Duodenal mucosa (tissue), 2 donors: ENCODE measurements at regions not wholly inside any gene's neighbourhood (a gene's known extent, or its start where the extent isn't known, plus 50 kb on each side); places are given as distances from the start of the nearest gene placed in this dataset.

ENCODE experiments used
- H3K27ac ChIP-seq: one replicate; pipeline ENCODE4 v1.7.0; 2013; ENCODE audit warnings: low read depth, low read length
- H3K27me3 ChIP-seq, 2 donors: one replicate each; pipeline ENCODE4 v1.7.0; 2013; ENCODE audit warnings: low read length in 2 of 2, control low read depth in 1 of 2; ENCODE audit not compliant: insufficient read depth in 2 of 2, control insufficient read depth in 1 of 2
- H3K36me3 ChIP-seq, 2 donors: one replicate each; pipeline ENCODE4 v1.7.0; 2013; ENCODE audit warnings: low read length in 2 of 2, control low read depth in 1 of 2; ENCODE audit not compliant: insufficient read depth in 2 of 2, control insufficient read depth in 1 of 2
- H3K4me1 ChIP-seq, 2 donors: one replicate each; pipeline ENCODE4 v1.7.0; 2013; ENCODE audit warnings: low read length in 2 of 2, control low read depth in 1 of 2; ENCODE audit not compliant: insufficient read depth in 2 of 2, control insufficient read depth in 1 of 2
- H3K4me3 ChIP-seq, 2 donors: one replicate each; pipeline ENCODE4 v1.7.0; 2013; ENCODE audit warnings: low read length in 2 of 2, low read depth in 1 of 2
- H3K9ac ChIP-seq, 2 donors: one replicate each; pipeline ENCODE4 v1.7.0; 2013; ENCODE audit warnings: low read length in 2 of 2, low read depth in 1 of 2
- H3K9me3 ChIP-seq, 2 donors: one replicate each; pipeline ENCODE4 v1.7.0; 2013; ENCODE audit warnings: low read length in 2 of 2, control low read depth in 1 of 2; ENCODE audit not compliant: control insufficient read depth in 1 of 2

DNA sequence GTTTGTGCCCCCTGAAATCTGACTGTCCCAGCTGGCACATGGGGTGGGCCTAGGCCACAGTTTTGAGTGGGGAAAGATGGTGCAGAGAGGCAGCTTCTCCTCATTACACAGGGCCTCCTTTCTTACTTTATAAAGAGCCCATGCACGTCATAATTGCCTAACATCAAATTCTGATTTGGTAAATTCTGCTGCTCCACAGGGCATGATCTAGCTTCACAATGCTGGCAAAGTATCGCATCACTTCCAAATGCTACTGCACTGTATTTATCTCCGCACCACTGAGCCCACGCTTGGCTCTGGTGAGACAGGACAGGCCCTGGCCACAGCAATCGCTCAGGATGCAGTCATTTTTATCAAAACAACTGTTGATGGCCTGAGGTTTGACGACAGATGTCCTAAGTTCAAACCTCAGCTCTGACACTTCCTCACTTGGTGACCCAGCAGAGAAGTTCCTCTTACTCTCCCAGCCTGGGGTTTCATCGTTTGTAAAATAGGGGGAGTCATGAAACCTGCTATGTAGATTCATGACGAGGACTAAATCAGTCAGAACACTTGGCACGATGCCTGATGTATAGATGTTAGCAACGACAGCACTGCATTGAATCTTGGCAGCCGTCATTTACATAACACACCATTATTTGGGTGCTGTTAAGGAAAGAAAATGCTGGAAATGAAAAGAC is 187.9 kb downstream of the TTLL2 start:
- Histone ChIP-seq H3K9ac (no peak overlapping the region), H3K27ac (no peak overlapping the region), H3K4me1 (no peaks in the 10 kb centered on the region), H3K27me3 (peaks cover 0 to 5% of the 10 kb centered on the region in 2 donors), H3K9me3 (no peaks in the 10 kb centered on the region), H3K4me3 (no peak overlapping the region), H3K36me3 (no peaks in the 10 kb centered on the region)

DNA sequence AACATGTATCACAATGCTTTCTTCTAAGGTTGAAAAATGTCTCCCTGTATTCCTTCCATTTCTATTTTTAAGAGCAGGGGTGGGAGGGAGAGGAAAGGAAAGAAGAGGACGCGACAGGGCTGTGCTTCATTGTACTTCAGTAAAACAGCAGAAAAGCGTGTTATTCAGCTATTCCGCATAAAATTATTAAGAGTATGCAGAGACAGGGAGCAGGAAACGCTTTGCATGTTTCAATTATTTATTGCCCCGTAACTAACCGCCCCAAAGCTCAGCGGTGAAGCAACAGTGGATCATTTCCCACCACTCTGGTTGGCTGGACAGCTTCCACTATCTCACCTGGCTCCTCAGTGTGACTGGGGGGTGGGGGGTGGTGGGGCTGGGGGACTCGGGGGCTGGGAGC is 188.9 kb downstream of the TTLL2 start:
- H3K4me3 ChIP-seq, result no peak overlapping the region
- no peaks in the 10 kb centered on the region for H3K9me3 ChIP-seq
- no peaks in the 10 kb centered on the region for H3K4me1 ChIP-seq
- no peak overlapping the region for H3K9ac ChIP-seq
- no peaks in the 10 kb centered on the region for H3K36me3 ChIP-seq
- peaks cover 0 to 5% of the 10 kb centered on the region in 2 donors for H3K27me3 ChIP-seq
- no peak overlapping the region for H3K27ac ChIP-seq

DNA sequence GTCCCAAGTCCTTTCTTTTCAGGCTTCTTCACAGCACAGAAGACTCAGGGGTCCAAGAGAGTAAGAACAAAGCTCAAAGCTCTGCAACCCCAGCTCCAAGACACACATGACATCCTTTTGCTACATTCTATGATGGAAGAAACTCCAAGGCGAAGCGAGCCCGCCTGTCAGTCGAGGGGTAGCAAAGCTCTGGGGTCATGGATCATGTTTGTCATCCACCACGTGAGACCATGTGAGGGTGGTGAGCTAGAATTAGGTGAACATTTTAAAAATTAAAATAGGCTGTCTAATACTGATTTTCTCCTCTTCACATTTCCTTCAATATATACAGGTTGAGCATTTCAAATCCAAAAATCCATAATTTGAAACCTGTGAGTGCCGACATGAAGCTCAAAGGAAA is 189.6 kb downstream of the TTLL2 start:
- H3K9me3 ChIP-seq, result no peaks in the 10 kb centered on the region
- no peaks in the 10 kb centered on the region for H3K4me1 ChIP-seq
- H3K9ac ChIP-seq, result no peak overlapping the region
- no peaks in the 10 kb centered on the region for H3K36me3 ChIP-seq
- no peak overlapping the region for H3K4me3 ChIP-seq
- no peak overlapping the region for H3K27ac ChIP-seq
- H3K27me3 ChIP-seq, result peaks cover 0 to 5% of the 10 kb centered on the region in 2 donors

DNA sequence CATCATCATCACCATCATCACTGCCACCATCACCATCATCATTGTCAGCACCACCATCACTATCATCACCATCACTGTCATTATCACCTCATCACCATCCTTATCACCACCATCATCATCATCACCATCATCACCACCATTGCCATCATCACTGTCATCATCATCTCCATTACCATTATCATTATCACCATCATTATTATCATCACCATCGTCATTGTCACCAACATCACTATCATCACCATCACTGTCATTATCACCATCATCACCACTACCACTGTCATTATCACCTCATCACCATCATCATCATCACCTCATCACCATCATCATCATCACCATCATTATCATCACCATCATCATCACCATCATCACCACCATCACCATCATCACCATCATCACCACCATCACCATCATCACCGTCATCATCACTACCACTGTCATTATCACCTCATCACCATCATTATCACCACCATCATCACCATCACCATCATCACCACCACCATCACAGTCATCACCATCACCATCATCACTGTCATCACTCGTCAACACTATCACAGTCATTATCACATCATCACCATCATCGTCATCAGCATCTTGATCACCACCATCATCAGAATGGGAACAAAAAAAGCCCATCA is 191.1 kb downstream of the TTLL2 start:
- H3K4me1 ChIP-seq, result no peaks in the 10 kb centered on the region

DNA sequence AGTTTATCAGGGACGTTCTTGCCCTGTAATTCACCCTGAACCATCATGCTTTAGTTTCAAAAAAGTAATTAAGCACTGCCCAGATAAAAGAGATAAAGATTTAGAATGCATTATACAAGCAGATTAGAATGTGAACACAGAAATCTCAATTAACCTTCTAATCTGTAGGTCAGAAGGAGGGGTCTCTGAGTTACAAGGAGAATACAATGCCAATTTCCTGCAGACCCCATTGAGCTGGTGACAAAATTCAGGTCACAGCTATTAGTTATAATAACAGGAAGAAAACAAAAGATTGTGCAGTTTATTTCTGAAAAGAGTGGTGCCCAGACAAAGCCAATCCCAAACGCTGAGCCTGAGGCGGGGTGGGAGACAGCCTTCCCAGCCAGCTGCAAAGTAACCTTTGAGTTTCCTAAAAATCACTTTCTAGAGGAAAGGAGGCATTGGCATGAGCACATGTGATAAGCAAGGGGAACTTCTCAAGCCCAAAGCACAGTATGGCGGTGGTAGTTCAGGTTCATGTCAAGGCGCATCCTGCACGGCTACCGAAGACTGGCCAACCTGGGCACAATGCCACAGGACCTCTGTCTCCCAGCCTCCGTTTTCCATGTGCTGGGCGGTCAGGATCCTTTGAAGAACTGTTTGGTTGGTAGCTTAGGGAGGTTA is 192.5 kb downstream of the TTLL2 start:
- no peaks in the 10 kb centered on the region for H3K4me1 ChIP-seq
- peaks cover 0 to 2% of the 10 kb centered on the region in 2 donors for H3K27me3 ChIP-seq
- no peak overlapping the region for H3K27ac ChIP-seq
- no peaks in the 10 kb centered on the region for H3K36me3 ChIP-seq
- no peaks in the 10 kb centered on the region for H3K9me3 ChIP-seq
- H3K9ac ChIP-seq, result no peak overlapping the region
- H3K4me3 ChIP-seq, result no peak overlapping the region

More for the DNA sequence above, 191.1 kb downstream of the TTLL2 start:
- Histone ChIP-seq H3K27me3 (peaks cover 0 to 5% of the 10 kb centered on the region in 2 donors), H3K27ac (no peak overlapping the region), H3K9ac (no peak overlapping the region), H3K4me3 (no peak overlapping the region), H3K36me3 (no peaks in the 10 kb centered on the region), H3K9me3 (no peaks in the 10 kb centered on the region)

DNA sequence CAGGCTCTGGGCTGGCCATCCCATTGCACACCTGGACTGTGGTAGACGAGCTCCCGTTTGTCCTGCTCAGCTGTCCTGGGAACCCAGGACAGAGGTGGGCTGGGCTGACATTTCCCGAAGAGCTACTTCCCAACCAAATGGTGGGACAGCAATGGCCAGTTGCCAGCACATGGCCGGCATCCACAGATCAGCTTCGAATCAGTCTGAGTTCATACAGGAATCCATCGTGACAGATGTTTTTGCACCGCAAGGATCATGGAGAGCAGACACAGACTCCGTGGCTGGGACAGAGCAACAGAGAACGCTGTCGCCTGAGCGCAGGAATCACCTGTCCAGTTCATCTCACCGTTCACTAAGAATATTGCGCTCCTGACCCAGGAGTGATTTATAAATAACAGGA is 198.5 kb downstream of the TTLL2 start:
- Histone ChIP-seq H3K27ac (no peak overlapping the region), H3K36me3 (no peaks in the 10 kb centered on the region), H3K9me3 (no peaks in the 10 kb centered on the region), H3K9ac (no peak overlapping the region), H3K27me3 (no peaks in the 10 kb centered on the region), H3K4me3 (no peak overlapping the region), H3K4me1 (no peaks in the 10 kb centered on the region)

DNA sequence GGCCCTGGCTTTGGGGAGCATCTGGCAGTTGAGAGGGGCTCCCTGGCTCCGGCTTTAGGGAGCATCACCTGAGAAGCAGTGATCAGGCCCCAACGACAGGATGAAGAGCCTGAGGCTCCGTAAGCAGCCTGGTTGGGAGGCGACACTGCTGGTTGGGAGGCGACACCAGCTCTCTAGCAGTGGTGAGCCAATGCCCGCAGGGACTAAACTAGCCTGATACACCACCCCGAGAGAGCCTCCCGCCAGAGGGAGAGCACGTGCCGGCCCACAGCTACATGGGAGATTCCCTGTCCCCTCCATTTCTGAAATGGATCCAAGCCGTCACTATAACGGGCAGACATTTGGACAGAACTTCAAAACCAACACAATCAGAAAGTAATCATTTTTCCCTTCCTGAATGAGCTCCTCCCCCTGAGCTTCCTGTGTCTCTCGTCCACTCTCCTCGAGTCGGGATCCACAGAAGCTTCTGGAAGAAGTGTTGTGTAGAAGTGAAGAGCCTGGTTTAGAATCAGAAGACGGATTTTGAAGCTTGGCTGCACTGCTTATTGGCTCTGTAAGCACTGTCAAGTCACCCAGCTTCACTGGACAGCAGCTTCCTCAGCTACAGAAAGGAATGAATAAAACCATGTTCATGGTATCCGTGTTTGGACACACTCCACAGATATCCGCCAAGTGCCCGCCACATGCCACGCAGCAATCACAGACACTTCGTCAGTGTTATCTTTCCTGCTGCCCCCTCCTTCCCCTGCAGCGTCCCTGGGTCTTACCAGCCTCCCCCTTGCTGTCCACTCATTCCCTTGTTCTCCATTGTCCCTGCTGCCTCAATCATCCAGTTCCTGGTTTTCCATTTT is 199.6 kb downstream of the TTLL2 start:
- Histone ChIP-seq H3K27me3 (no peaks in the 10 kb centered on the region), H3K9ac (no peak overlapping the region), H3K9me3 (no peaks in the 10 kb centered on the region), H3K27ac (no peak overlapping the region), H3K4me1 (no peaks in the 10 kb centered on the region), H3K36me3 (no peaks in the 10 kb centered on the region), H3K4me3 (no peak overlapping the region)

DNA sequence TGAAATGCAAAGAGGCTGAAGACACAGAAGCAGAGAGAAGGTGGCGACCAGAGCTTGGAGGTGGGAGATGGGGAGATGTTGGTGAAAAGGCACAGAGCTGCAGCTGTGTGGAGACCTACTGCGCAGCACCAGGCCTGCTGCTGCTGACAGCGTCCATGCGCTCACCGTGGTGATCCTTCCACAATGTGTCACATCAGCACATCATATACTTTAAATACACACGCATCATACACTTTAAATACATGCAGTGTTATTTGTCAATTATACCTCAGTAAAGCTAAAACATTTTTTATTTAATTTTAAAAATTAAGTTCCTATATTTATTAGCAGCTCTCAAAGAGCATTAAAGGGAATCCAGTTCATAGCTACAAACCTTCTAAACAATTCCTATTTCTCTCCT is 200.9 kb downstream of the TTLL2 start:
- Histone ChIP-seq H3K27me3 (no peaks in the 10 kb centered on the region), H3K4me1 (no peaks in the 10 kb centered on the region), H3K9me3 (no peaks in the 10 kb centered on the region), H3K36me3 (no peaks in the 10 kb centered on the region), H3K9ac (no peak overlapping the region), H3K27ac (no peak overlapping the region), H3K4me3 (no peak overlapping the region)

DNA sequence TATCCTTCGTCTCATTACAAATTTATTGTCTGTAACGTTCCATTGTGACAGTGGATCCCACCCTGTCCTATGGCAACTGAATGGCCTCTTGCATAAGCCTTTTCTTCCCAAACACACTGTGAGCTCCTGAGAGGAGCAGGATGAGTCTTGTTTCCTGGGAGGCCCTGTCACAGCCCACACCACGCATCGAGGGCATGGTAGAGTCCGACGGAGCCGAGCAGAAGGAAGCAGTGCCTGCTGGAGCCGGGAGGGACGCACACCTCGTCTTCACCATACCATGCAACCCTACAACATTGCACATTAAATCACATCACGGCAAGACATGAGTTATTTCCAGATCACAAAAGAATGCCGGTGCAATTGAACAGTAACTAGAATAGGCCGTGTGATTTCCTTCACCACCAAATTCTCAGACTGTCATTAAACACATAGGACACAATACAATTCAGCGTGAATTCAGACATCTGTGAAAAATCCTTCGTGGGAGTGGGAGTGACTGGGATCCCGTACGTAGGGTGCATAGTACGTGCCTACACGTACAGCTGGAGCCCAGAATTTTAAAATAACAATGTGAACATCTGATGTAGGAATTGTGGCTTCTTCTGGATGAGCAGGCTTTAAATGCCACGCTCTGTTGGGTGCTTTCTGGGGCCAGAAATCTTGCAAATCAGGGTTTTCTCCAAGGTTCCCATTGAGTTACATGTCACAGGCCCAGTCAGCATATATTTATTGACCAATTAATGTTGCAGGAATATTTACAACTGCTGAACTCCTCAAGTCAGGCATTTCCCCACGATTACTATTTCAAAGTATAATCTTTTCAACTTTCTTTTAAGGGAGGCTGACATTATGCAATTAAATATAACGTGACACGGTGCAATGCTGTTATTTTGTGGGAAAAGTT is 201.8 kb downstream of the TTLL2 start:
- no peak overlapping the region for H3K9ac ChIP-seq
- H3K36me3 ChIP-seq, result no peaks in the 10 kb centered on the region

More for the DNA sequence above, 201.8 kb downstream of the TTLL2 start:
- no peaks in the 10 kb centered on the region for H3K9me3 ChIP-seq
- no peak overlapping the region for H3K4me3 ChIP-seq
- H3K27me3 ChIP-seq, result no peaks in the 10 kb centered on the region
- no peaks in the 10 kb centered on the region for H3K4me1 ChIP-seq
- no peak overlapping the region for H3K27ac ChIP-seq
